ENCODE measurements at regions not wholly inside any gene's neighbourhood (a gene's known extent, or its start where the extent isn't known, plus 50 kb on each side); places are given as distances from the start of the nearest gene placed in this dataset.
"Not testable (repeated sequence)": the region's sequence is repeated elsewhere in the genome, so short reads cannot be mapped to it uniquely, and the experiment has no call there.

- TF ChIP-seq CTCF (IDR thresholded peaks at IDR 0.05); EZH2 (IDR thresholded peaks at IDR 0.05; ENCODE audit: borderline replicate concordance, insufficient read depth, low read depth, low read length, poor library complexity, severe bottlenecking): not testable (repeated sequence)
Observed at GRCh38 chr4:82279550-82279949, 94.2 kb downstream of the HNRNPD start.
